HG03378 (cell line): ENCODE measurements at regions not wholly inside any gene's neighbourhood (a gene's known extent, or its start where the extent isn't known, plus 50 kb on each side); places are given as distances from the start of the nearest gene placed in this dataset.

Experiments
- ATAC-seq: cut with Tn5 transposase; IDR thresholded peaks from one replicate; pipeline ENCODE4 v1.9.1; 2021; ENCODE audit warnings: mild to moderate bottlenecking, moderate library complexity; ENCODE audit not compliant: unreplicated experiment

GRCh38 chr18:64474255-64474654 lies 325.4 kb upstream of the LINC00305 start:
- no peak for ATAC-seq

- ATAC-seq: no peak
These were observed 300.5 kb upstream of the LINC00305 start for GRCh38 chr18:64449434-64449833.

DNA sequence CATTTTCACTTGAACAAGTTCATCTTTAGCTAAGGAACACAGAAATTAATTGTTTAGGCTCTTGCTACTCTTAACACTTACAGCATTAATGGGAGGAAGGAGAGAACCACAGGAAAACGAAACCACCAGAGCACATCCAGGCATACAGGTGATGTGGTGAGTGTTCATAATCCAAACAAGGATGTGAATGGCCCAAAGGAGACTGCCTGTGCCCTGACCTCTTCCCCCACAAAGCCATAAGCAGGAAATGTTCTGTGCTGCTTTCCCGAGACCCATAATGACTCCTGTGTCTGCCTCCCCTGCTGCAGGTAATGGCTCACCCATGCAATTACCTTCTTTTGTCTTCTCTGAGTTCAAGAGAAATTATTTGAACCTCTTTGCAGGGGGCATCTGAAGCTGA lies 295.9 kb upstream of the LINC00305 start:
- ATAC-seq: no peak

GRCh38 chr18:64438178-64438577 lies 289.3 kb upstream of the LINC00305 start:
- ATAC-seq: no peak

DNA sequence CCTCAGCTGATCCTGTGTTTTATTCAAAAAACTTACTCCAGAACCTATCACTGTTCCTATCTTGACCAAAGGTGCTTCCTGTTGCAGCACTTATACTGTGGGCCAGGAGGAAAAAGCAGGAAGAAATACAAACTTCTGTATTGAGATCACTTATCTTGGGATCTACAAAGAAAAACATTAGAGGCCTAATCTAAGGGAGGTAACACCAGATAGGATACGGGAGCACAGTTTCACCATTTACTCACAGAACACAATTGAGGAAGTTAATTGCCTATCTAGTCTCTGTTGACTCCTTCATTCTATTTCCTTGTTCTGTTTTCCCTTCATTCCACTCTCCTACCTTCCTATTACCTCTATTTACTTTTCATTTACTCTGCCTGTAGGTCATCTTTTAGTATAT lies 287.2 kb upstream of the LINC00305 start:
- no peak for ATAC-seq

GRCh38 chr18:64419156-64419555 lies 270.3 kb upstream of the LINC00305 start:
- ATAC-seq: no peak

DNA sequence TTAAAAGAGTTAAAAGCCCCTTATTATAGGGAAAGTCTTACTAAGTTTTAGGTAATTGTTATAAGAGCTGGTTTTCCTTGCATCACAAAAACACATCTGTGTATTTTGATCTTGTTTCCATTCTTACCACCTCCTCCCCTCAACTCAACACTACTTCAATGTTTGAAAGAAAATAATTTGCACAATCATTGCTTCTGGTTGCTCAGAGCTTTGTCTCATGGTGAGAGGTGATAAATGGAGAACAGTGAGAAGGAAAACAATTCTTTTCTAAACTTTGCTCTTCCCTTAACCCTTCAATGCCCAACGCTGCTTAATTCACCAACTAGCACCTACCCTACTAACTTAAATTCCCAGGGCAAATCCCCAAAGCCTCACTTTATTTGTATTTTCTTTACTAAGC lies 268.1 kb upstream of the LINC00305 start:
- ATAC-seq: no peak

- ATAC-seq: no peak
These were observed 266.3 kb upstream of the LINC00305 start for GRCh38 chr18:64415218-64415617.

GRCh38 chr18:64410685-64411084 lies 261.8 kb upstream of the LINC00305 start:
- no peak for ATAC-seq

GRCh38 chr18:64409511-64409910 lies 260.6 kb upstream of the LINC00305 start:
- no peak for ATAC-seq

GRCh38 chr18:64407606-64408005 lies 258.7 kb upstream of the LINC00305 start:
- no peak for ATAC-seq

DNA sequence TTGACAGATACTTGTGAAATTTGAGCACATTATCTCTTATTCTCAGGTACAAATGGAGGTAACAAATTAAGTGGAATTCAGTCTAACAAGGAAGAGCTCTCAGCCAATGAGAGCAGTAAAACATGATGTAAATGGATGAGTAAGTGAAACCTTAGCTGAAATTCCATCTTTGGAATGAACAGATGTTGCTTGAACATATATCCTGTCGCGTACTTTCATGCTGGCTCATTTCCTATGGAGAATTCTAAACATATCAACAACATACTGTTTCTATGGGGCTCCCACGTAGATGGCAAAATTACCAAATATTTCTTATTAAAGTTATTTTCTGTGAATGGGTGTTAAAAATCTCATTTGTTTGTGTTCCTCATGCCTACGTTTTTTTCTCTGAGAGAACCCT lies 256.3 kb upstream of the LINC00305 start:
- ATAC-seq: no peak

DNA sequence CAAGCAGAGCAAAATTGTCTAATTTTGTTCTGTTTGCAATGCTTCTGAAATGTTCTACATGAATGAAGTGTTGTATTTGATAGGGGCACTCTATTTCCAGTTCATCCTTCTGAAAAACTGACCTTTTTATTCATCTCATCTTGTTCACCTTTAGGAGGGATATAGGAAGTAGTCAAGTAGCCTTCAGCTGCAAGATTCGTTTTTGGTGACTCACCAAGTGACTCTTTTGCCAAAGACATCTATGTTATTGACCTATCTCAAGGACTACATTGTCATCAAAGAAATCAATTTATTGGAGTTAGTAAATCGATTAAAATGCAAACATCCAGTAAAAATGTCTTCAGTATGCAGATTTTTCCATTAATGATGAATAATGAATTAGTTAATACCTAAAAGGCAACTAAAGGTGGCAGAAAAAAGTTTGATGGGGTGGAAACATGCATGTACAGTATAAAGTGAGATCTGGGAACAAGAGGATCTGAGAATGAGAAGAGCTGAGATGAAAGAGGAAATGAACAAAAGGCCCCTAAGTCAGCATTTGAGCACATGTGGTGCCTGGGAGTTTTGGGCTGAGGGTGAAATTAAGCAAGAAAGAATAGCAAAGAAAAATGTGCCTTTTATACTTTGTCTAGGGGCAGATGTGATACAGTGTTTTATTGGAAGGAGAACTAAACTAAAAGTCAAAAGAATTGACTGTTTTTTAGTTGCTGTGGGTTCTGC lies 255.1 kb upstream of the LINC00305 start:
- ATAC-seq: no peak

DNA sequence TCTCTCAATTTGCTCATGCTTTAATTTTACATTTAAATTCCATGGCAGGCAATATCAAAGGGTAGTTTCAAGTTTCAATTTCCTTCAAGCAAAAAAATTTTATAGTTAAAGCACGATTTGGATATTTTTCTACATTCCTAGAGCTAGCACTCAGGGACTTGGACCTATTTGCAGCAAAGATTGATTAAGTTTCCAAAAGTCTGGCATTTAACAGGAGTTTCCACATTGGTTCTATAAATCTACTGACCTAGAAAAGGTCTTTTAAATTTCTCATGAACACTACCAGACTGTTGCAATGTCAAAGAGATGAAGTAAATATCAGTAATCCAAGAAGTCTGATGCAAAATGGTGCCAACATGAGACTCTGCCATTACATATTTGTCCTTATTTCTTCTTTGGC lies 253.7 kb upstream of the LINC00305 start:
- no peak for ATAC-seq

GRCh38 chr18:64401268-64402060 lies 252.6 kb upstream of the LINC00305 start:
- no peak for ATAC-seq

- no peak for ATAC-seq
These were observed 250.7 kb upstream of the LINC00305 start for GRCh38 chr18:64399566-64399965.

- no peak for ATAC-seq
These were observed 249.4 kb upstream of the LINC00305 start for GRCh38 chr18:64398320-64398719.

GRCh38 chr18:64392202-64392601 lies 243.3 kb upstream of the LINC00305 start:
- ATAC-seq: no peak

GRCh38 chr18:64384101-64384500 lies 235.2 kb upstream of the LINC00305 start:
- no peak for ATAC-seq

GRCh38 chr18:64380117-64380516 lies 231.2 kb upstream of the LINC00305 start:
- peak; percentile 100 for ATAC-seq

GRCh38 chr18:64379662-64380061 lies 230.8 kb upstream of the LINC00305 start:
- ATAC-seq: peak; percentile 8

GRCh38 chr18:64377446-64377845 lies 228.6 kb upstream of the LINC00305 start:
- ATAC-seq: no peak
